ENCODE measurements at regions not wholly inside any gene's neighbourhood (a gene's known extent, or its start where the extent isn't known, plus 50 kb on each side); places are given as distances from the start of the nearest gene placed in this dataset.

DNA sequence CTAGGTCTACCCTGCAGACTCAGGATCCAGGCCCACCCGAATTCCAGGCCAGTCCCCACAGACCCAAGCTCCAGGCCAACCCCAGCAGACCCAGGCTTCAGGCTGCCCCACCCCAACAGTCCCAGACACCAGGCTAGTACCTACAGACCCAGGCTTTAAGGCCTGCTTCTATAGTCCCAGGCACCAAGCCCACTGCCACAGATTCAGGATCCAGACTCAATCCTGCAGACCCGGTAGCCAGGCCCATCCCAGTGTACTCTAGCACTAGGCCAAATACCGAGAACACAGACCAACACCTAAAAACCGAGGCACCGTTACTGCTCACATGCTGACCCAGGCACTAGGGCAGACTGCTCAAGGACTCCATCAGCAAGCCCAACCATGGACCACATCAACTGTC lies 862.3 kb downstream of the UQCRFS1 start:
- no peak for DNase-seq

DNA sequence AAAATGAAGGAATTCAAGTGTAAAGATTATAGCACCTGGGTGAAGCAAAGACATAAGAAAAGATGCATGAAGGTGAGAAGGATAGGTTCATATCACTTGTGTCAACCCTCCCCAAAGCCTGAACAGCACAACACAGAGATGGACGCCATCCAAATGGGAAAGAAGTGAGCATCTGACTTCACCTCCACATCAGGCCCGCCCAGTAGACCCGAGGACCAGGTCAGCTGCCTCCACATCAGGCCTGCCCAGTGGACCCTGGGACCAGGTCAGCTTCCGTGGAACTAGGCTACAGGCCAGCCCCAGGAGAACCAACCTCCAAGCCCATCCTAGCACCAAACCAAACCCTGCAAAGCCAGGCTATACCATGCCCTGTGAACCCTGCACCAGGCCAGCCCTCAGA lies 862.9 kb downstream of the UQCRFS1 start:
- DNase-seq, result no peak

DNA sequence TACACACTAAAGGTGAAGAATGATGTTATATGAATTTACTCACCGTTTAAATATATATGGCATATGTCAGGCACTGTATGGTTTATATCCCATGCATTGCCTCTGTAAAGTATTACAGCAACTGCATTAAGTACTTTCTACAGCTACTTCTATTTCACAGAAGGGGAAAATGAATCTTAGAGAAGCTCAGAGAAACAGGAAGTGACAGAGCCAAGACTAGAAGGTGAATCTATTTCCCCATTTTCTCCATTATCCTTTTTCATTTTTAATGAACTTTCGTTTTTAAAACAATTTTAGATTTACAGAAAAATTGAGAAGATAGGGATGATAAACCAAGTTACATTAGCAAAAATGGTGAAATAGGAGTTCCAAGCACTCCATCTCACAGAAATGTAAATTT lies 863.3 kb downstream of the UQCRFS1 start:
- no peak for DNase-seq

DNA sequence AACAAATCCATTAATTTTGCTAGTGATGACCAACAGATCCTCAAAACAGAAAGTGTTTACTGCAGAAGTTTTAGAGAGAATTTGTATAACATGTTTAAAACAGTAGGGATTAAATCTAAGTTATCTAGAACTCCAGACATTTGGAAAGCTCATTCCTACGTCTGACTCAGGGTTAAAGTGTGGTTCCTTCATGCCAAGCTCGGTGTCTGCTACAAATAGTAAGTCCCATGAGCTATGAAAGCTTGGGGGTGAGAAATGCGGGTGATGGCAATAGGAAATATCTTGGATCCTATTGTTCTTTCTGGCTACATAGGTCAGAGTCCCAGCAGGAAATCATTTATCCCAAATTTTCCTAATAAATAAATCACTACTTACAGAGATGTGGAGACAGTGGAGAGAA lies 867.1 kb downstream of the UQCRFS1 start:
- DNase-seq, result no peak

DNA sequence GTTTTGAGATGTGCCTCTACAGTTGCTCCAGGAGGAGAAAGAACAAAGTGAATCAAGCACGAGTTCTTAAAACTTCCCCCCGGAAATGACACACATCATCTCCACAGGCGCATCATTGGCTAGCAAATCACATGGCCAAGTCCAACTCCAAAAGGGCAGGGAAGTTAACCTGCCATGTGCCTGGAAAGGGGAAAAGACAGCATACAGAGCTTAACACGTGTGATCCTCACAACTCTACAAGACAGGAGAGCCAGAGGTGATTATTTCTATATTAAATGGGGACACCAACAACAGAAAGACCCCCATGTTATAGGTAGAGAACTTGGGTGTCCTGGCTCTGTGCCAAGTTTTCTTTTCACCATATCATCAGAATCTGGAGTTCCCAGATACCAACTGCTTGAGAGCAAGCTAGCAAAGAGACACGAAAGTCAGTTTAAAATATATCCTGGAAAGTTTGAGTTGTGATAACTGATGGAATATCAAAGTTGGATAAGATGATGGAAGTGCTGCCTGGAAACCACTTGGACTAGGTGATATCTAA lies 871.1 kb downstream of the UQCRFS1 start:
- DNase-seq, result no peak

DNA sequence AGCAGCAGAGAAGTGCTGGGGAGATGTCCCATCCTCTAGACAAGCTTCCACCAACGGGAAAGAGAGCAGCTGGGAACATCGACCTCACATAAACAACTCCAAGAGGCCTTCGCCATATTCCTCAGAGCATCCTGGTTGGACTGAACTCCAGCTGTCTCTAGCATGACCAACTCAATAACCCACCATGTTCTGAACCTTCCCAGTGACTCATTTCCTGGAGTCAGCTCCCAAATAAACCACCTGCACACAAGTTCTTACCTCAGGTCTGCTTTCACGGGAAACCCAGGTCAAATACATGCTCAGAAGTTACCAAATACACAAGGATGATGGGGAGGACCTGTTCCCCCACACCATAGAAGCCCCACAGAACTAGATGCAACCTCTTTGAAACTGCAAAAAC lies 878.5 kb downstream of the UQCRFS1 start:
- no peak for DNase-seq

DNA sequence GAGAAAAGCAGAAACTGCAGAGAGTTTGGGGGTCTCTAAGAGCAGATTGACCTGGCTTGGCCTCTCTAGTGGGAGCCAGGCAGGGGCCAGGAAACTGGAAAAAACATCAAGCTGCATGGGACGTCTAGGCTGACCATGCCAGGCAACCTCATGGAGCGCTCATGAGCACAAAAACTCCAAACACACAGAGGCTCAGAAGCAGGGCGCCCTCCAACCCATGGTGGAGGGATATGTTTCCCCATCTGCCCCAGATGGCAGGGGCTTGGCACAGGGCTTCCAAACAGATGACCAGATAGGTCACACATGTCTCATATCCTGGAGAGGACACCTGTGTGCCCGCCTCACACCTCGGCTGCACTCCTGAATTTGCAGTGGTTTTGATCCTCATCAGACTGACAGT lies 879.0 kb downstream of the UQCRFS1 start:
- DNase-seq, result no peak

DNA sequence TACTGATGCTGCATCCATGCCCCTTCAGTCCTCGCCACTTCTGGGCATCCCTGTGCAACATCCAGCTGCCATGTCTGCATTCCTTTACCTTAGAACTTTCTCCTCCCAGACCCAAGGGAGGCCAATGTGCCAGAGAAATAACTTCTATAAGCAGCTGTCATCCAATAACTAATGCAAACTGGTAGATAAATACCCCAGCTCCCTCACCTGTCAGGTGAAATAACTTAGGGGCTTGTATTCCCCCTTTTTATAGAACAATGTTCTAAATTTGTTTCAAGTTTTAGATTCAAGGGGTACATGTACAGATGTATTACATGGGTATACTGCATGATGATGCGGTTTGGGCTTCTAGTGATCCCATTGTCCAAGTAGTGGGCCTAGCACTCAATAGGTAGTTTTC lies 880.1 kb downstream of the UQCRFS1 start:
- DNase-seq, result no peak

DNA sequence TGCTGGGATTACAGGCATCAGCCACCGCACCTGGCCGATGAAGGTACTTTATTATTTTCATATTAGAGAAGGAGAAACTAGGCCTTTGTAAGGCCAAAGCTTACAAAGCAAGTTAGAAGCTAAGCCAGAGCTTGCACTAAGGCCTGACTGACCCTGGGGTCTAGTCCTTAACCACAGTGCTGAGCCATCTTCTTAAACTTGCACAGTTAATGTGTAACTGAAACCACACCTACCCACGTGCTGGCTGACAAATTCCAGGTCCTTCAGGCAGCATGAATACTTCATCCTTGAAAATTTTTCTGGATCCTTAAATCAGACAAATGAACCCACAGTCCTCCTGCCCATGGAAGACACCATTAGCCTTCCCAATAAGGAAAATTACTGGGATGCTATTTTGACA lies 880.6 kb downstream of the UQCRFS1 start:
- no peak for DNase-seq

DNA sequence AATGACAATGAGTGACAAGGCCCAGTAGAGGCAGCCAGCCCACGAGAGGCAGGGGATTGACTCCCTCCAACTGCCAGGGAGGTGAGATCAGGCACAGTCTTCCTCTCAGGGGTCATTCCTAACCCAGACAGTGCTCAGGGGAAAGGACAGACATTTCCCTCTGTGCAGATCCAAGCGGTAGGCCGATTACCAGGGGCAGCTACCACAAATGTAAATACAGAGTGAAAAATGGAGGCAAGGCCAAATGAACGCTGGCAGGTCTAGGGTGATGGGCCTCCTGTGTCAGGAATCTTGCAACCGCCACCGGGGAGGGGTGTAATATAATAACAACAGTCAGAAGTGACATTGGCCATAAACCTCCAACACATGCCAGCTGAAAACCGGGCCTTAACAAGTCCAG lies 881.4 kb downstream of the UQCRFS1 start:
- no peak for DNase-seq

DNA sequence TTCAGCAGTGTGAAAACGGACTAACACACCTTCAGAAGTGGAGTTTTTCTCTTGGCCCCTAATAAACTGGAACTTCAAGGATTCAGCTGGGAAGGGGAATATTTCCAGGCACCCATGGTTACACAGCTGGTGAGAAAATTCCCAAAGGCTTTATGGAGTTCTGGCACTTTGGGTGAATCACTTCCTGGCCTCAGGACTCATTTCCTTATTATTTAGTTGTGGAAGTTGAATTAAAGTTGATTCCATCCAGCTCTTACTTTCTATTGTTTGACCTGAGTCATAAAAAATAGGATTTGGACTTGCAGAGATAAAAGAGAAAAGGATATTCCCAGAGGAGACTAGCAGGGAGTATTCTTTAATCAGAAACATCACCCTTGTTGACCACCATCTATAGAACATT lies 882.1 kb downstream of the UQCRFS1 start:
- no peak for DNase-seq

DNA sequence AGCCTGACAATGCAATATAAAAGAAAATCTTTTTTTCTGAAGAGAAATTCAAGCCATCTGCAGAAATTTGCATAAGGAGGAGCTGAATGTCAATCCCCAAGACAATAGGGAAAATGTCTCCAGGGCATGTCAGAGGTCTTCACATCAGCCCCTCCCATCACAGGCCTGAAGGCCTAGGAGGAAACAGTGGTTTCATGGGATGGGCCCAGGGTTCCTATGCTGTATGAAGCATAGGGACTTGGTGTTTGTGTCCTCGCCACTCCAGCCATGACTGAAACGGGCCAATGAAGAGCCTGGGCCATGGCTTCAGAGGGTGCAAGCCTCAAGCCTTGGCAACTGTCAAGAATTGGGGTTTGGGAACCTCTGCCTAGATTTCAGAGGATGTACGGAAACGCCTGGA lies 883.5 kb downstream of the UQCRFS1 start:
- DNase-seq, result no peak

DNA sequence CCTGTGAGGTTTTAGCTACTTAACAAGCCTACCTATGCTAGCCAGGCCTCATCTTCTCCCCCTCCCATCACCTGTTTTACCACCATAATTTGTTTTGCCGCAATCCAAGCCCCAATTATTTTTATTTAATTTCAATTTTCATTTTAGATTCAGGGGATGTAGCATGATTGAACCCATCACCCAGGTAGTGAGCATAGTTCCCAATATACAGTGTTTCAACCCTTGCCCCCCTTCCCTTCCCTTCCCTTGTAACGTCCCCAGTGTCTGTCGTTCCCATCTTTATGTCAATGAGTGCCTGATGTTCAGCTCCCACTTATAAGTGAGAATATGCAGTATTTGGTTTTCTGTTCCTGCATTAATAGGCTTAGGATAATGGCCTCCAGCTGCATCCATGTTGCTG lies 885.0 kb downstream of the UQCRFS1 start:
- no peak for DNase-seq

DNA sequence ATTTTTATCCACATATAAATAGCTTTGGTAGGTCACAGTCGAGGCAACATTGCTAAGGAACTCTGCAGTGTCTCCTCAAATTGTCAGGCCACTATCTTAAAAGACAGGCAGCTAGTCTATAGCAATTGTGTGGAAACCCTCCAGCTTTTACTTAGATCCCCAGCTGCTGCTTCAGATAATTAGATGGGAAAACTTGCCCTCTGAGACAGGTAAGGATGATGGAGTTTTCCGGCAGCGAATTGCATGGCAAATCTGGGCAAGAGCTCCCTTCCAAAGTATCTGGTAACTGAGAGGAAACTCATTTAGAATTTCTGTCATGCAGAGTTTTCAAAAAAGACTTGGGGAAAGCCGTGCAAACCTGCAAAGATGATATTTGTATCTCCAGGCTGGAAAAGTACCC lies 886.2 kb downstream of the UQCRFS1 start:
- DNase-seq, result no peak

DNA sequence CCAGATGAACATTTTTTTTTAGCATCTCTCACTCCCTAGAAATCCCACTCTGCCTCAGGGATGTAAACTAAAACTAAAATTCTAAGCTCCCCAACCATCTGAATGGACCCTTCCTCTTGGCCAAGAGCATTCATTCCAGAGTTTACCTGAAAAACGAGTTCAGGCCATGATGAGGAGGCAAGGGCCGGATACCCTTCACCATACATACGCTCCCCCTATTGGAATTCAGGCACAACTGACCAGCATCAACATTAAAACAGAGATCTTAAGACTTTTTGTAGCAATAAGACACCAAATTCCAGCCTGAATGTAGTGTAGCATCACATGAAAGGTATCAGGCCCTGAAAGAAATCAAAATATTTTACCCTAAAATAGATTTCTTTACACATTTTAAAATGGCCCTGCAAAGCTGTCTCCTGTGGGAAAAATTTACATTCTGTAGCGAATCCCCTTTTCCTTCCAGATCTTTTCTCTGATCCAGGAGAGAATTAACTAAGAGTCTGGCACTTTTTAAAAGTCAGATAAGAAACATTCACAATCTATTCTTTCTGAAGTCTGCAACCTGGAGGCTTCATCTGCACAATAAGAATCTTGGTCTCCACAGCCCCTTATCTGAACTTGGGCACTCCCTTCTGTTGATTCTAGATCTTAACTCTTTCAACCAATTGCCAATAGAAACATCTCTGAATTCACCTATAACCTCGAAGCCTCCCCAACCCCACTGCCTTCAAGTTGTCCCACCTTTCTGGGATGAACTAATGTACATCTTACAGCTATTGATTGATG lies 888.5 kb downstream of the UQCRFS1 start:
- DNase-seq, result no peak

DNA sequence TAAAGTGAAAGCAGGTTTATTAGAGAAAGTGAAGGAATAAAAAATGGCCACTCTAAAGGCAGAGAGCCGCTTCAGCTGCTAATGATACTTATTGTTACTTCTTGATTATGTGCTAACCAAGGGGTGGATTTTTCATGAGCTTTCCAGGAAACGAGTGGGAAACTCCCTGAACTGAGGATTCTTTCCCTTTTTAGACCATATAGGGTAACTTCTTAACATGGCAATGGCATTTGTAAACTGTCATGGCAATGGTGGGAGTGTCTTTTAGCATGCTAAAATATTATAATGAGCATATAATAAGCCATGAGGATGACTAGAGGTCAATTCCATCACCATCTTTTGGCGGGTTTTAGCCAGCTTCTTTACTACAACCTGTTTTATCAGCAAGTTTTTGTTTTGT lies 890.0 kb downstream of the UQCRFS1 start:
- no peak for DNase-seq

DNA sequence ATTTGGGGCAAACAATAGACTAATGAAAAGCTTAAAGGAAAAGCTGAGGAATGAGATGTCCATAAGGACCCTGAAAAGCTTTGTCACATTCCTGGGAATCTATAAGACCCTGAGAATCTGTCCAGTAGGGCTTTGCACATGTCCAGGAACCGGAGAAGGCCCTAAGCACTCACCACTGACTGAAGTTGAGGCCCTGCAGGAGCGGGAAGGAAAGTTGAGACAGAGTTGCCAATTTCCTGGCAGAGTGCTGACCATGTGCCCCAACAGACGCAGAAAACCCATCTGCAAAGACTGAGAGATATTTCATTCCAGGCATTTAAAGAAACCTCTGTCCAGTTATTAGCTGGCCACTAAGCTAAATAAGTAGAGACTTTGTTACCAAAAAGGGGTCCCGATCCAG lies 890.5 kb downstream of the UQCRFS1 start:
- peak; percentile 52 for DNase-seq

DNA sequence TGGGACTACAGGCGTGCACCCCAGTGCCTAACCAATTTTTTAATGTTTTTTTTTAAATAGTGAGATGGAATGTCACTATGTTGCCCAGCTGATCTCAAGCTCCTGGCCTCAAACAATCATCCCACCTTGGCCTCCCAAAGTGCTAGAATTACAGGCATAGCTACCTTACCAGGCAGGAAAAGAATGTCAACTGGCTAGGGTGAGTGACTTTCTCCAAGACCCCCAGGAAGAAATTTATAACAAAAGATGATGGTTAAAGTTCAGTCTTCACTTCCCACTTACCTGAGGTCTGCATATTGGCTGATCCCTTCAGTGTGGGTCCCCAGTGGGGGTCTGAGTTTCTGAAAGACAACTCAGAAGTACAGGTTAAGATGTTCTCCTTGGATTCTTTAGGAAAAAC lies 893.0 kb downstream of the UQCRFS1 start:
- DNase-seq, result no peak

DNA sequence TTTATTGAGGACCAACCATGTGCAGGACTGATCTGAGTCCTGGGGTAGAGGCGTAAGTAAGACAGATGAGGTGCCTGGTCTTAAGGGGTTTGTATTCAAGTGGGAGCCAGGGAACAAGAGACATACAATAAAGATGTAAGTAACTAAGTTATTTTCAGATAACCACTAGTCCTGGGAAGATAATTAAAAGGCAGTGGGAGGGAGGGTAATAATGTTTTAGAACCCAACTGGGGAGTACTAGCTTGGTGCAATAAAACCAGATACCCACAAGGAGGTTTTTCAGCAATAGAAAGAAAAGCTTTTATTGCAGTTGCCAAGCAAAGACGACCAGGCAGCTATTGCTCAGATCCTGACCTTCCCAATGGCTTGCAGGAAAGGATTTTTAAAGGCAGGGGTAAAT lies 893.7 kb downstream of the UQCRFS1 start:
- DNase-seq, result no peak

DNA sequence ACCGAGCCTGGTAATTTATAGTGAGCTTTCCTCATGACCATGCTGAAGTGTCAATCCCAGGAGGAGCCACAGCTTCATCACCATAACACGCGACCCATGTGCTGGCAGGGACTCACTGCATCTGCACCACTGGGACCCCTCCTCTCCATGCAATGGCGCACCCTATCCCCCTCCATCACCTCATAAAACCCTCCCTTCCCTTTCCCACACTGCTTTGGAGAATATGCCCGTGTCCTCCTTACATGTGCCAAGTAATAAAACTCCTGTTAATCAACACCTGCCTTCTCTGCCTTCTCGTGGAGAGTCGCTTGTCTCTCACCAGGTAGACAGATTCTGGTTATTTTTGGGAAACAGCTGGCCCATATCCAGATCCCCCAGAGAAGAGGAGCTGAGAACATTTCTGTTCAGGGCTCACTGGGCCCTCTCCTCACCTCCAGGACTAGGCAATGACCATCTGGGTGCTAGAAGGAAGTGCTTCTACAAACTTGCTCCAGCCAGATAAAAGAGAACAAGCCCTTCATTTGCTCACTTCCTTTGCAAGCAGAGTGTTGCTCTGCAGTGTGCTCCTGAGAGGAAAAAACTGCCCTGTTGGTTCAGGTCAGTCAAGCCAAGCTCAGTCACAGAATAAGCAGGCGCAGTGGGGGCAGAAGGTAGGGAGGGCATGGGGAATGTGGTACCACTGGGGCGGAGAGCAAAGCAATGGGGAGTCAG lies 894.3 kb downstream of the UQCRFS1 start:
- no peak for DNase-seq

DNA sequence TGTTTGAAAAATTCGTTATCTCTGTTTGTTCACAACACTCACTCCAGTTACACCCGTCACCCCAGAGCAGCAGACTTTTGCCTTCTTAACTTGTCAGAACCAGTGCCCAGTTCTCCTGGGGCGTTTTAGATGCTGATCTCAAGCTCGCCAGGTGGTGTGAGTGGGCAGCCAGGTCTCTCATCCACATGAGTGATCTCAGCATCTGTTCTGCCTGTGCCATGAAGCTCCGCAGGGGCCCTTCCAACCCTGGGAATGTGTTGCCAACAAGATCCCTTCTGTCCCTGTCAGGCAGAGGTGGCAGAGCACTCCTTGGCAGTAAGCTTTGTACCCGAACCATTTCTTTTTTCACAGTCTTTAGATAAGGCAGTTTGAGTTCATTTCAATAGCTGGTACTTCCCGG lies 896.5 kb downstream of the UQCRFS1 start:
- peak; percentile 70 for DNase-seq

DNA sequence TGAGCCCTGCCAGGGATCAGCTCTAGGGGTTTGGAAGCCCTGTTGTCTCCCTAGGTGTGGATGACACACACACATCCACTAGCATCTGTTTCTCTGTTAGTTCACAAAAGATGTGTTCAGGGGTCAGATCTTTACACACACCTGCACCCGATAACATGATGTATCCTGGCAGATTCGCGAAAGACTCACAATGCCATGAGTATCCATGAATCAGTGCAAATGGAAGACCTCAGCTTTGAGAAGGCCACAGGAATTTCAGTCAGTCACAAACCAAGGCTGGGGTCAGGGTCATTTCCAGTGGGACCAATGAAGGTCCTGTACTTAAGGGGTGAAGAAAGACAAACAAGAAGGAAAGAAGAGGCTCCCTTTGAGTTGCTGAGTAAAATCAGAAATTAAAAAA lies 898.2 kb downstream of the UQCRFS1 start:
- DNase-seq, result no peak

DNA sequence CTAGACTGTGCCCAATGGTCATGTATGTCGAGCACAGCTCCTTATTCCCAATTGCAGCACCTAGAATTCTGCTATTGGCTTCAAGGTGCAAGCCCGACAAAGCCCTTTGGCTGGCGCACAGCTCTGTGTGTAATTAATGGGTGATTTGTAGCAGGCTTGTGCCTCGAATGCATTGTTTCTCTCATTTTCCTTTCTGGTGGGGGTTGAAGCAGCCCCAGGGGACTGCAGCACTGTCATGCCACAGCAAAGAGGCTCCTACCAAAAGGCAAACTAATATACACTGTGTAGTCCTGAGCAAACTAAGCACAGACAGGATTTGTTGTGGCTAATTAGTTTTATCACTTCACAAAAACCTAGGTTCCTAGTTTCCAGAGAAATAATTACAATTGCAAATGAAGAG lies 898.7 kb downstream of the UQCRFS1 start:
- no peak for DNase-seq

DNA sequence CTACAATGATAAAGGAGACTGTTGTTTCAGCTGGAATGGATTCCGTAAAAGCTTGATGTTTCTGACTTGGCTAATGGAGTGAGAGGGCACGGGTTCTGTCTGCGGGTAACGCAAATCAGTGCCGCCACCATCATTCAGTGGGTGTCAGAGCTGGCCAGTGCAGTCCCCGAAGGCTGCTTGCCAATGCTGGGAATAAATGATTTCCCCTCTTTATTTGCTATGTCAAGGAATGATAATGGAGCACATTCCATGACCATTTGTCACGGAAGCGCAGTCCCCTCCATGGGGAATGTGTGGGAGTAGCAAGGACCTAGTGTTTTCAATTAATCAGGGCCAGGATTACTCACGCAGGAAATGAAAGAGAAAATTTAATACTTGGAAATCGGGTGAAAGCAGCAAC lies 899.3 kb downstream of the UQCRFS1 start:
- DNase-seq, result peak; percentile 30

Data from tongue (tissue), 1 donor.